Keratinocyte (primary cell): ENCODE measurements at regions not wholly inside any gene's neighbourhood (a gene's known extent, or its start where the extent isn't known, plus 50 kb on each side); places are given as distances from the start of the nearest gene placed in this dataset.

Source experiments
- DNase-seq: peaks from one replicate; pipeline ENCODE4 v3.0.0-alpha.2; 2011; ENCODE audit warnings: low read depth, missing footprints, low spot score
- FAIRE-seq: peaks from 2 replicates; lab custom pipeline; 2011; peaks lifted over from hg19 to GRCh38; lab: Jason Lieb, UNC
- H2AFZ ChIP-seq: 2 replicates; pipeline ENCODE4 v1.6.0; 2012; ENCODE audit warnings: low read length, control low read depth, inconsistent platforms; ENCODE audit not compliant: control insufficient read depth
- H3K27ac ChIP-seq: 2 replicates; pipeline ENCODE4 v1.5.1; 2011; ENCODE audit warnings: low read length; ENCODE audit not compliant: control insufficient read depth, insufficient read depth
- H3K27me3 ChIP-seq: 3 replicates; pipeline ENCODE4 v1.6.0; 2011; ENCODE audit warnings: low read length; ENCODE audit not compliant: control insufficient read depth, insufficient read depth; ENCODE audit errors: extremely low read depth
- H3K36me3 ChIP-seq, 2 experiments: 2 replicates in 1 of 2; 3 replicates in 1 of 2; pipeline ENCODE4 v1.5.1; 2011; ENCODE audit warnings: low read length in 2 of 2, mild to moderate bottlenecking in 1 of 2; ENCODE audit not compliant: control insufficient read depth in 2 of 2, insufficient read depth in 2 of 2; ENCODE audit errors: extremely low read depth in 1 of 2
- H3K4me1 ChIP-seq: 3 replicates; pipeline ENCODE4 v1.5.1; 2011; ENCODE audit warnings: low read length; ENCODE audit not compliant: control insufficient read depth, insufficient read depth; ENCODE audit errors: extremely low read depth
- H3K4me2 ChIP-seq: 3 replicates; pipeline ENCODE4 v1.6.0; 2011; ENCODE audit warnings: low read depth, low read length; ENCODE audit not compliant: control insufficient read depth, insufficient read depth; ENCODE audit errors: extremely low read depth
- H3K4me3 ChIP-seq, 3 experiments: fragments of 200-600 bp in 1 of 3; sonication (generic) in 1 of 3; 2 replicates in 2 of 3; 3 replicates in 1 of 3; pipeline ENCODE4 v1.5.1; 2011 to 2016; ENCODE audit warnings: low read length in 3 of 3, mild to moderate bottlenecking in 3 of 3, control low read depth in 2 of 3, inconsistent platforms in 1 of 3, low read depth in 1 of 3, mixed read lengths in 1 of 3, mixed run types in 1 of 3, moderate library complexity in 1 of 3; ENCODE audit not compliant: control insufficient read depth in 2 of 3, insufficient read depth in 2 of 3; ENCODE audit errors: extremely low read depth in 1 of 3
- H3K79me2 ChIP-seq: 2 replicates; pipeline ENCODE4 v1.6.0; 2012; ENCODE audit warnings: low read length; ENCODE audit not compliant: control insufficient read depth, insufficient read depth
- H3K9ac ChIP-seq: 3 replicates; pipeline ENCODE4 v1.6.0; 2011; ENCODE audit warnings: low read length; ENCODE audit not compliant: control insufficient read depth, insufficient read depth; ENCODE audit errors: extremely low read depth
- H3K9me1 ChIP-seq: 3 replicates; pipeline ENCODE4 v1.6.0; 2011; ENCODE audit warnings: low read length; ENCODE audit not compliant: control insufficient read depth, insufficient read depth; ENCODE audit errors: extremely low read depth
- H3K9me3 ChIP-seq: 2 replicates; pipeline ENCODE4 v1.5.1; 2012; ENCODE audit warnings: low read depth, low read length; ENCODE audit not compliant: control insufficient read depth
- H4K20me1 ChIP-seq: 3 replicates; pipeline ENCODE4 v1.6.0; 2011; ENCODE audit warnings: low read length; ENCODE audit not compliant: control insufficient read depth, insufficient read depth; ENCODE audit errors: extremely low read depth
- CTCF ChIP-seq, 3 experiments: IDR thresholded peaks in 1 of 3; conservative IDR thresholded peaks in 1 of 3; optimal IDR thresholded peaks in 1 of 3; 2 replicates in 2 of 3; 3 replicates in 1 of 3; pipeline versions ENCODE3 to v1.5.1; 2011; ENCODE audit warnings: low read length in 3 of 3, mild to moderate bottlenecking in 3 of 3, moderate library complexity in 2 of 3, control low read depth in 1 of 3, inconsistent platforms in 1 of 3; ENCODE audit not compliant: insufficient read depth in 2 of 3; ENCODE audit errors: extremely low read depth in 1 of 3
- EZH2 ChIP-seq: IDR thresholded peaks from one replicate; pipeline ENCODE4 v1.6.1; 2012; ENCODE audit warnings: inconsistent platforms, mild to moderate bottlenecking, low read length, moderate library complexity
- dilution Hi-C: fragments of 300-500 bp; cut with MboI; formaldehyde crosslinking; loops from one replicate; pipeline ENCODE4 v1.7.0; 2020; ENCODE audit warnings: low sequenced_read_pairs; ENCODE audit not compliant: extremely low pct_ligation_motif_present

- no peaks in the 10 kb centered on the region for H3K36me3 ChIP-seq
- no peaks in the 10 kb centered on the region for H3K4me1 ChIP-seq
- H2AFZ ChIP-seq = no peak overlapping the region
- no peak overlapping the region for H3K9ac ChIP-seq
- peaks cover 6% of the 10 kb centered on the region for H3K27me3 ChIP-seq
- TF ChIP-seq EZH2 (no peak), CTCF (optimal IDR thresholded peaks at IDR 0.05 in 1 of 3, IDR thresholded peaks at IDR 0.05 in 1 of 3, conservative IDR thresholded peaks at IDR 0.05 in 1 of 3; ENCODE audit: extremely low read depth in 1 of 3, insufficient read depth in 2 of 3, low read length in 3 of 3) (no peak)
- no peaks in the 10 kb centered on the region for H3K9me1 ChIP-seq
- dilution Hi-C loops = no loop called here
- no peak overlapping the region for H3K4me2 ChIP-seq
- no peaks in the 10 kb centered on the region for H3K9me3 ChIP-seq
- H4K20me1 ChIP-seq = no peaks in the 10 kb centered on the region
- DNase-seq = no peak
- H3K27ac ChIP-seq = no peak overlapping the region
- no peak for FAIRE-seq
- H3K4me3 ChIP-seq = no peak overlapping the region
- H3K79me2 ChIP-seq = no peaks in the 10 kb centered on the region
Observed at GRCh38 chr15:70302360-70302759, 204.6 kb upstream of the TLE3 start.

- DNase-seq (no peak), FAIRE-seq (no peak)
- Histone ChIP-seq H4K20me1 (no peaks in the 10 kb centered on the region), H2AFZ (no peak overlapping the region), H3K27ac (no peak overlapping the region), H3K4me1 (no peaks in the 10 kb centered on the region), H3K27me3 (no peaks in the 10 kb centered on the region), H3K9me1 (no peaks in the 10 kb centered on the region), H3K36me3 (no peaks in the 10 kb centered on the region), H3K9ac (no peak overlapping the region), H3K79me2 (no peaks in the 10 kb centered on the region), H3K4me3 (no peak overlapping the region), H3K9me3 (no peaks in the 10 kb centered on the region), H3K4me2 (no peak overlapping the region)
- TF ChIP-seq EZH2 (no peak), CTCF (optimal IDR thresholded peaks at IDR 0.05 in 1 of 3, IDR thresholded peaks at IDR 0.05 in 1 of 3, conservative IDR thresholded peaks at IDR 0.05 in 1 of 3; ENCODE audit: extremely low read depth in 1 of 3, insufficient read depth in 2 of 3, low read length in 3 of 3) (no peak)
- dilution Hi-C loops = no loop called here
Observed at GRCh38 chr15:70301396-70301795, 203.7 kb upstream of the TLE3 start.
